ENCODE measurements at regions not wholly inside any gene's neighbourhood (a gene's known extent, or its start where the extent isn't known, plus 50 kb on each side); places are given as distances from the start of the nearest gene placed in this dataset.

GRCh38 chr1:240683576-240683975 is 71.6 kb upstream of the GREM2 start:
- 90 to 100% methylated on average over 1 to 9 of the region's 9 CpGs for WGBS, 2 donors (ENCODE audit: low coverage in 1 of 2)
- intact Hi-C loops (cut with DNase I; ENCODE audit: low total_unique reads) (no loop called here), in situ Hi-C loops (cut with MboI; ENCODE audit: low pct_ligation_motif_present in 1 of 4, low pct_unique_long_range_greater_than_20kb in 1 of 4, low sequenced_read_pairs in 3 of 4) (loop anchor here in 2 of 4 donors (25.0 kb wide), 1 partner anchor 496 kb away; no protein-coding TSS in a partner anchor)
- Histone ChIP-seq H3K9me3 (no peaks in the 10 kb centered on the region), H3K36me3 (no peaks in the 10 kb centered on the region), H3K27me3 (no peaks in the 10 kb centered on the region), H3K27ac (no peak overlapping the region), H3K4me3 (no peak overlapping the region), H3K4me1 (no peaks in the 10 kb centered on the region)
- no peak for TF ChIP-seq POLR2A (IDR thresholded peaks at IDR 0.05)
- TF ChIP-seq EP300 (IDR thresholded peaks at IDR 0.05; ENCODE audit: low read depth), result no peak
- TF ChIP-seq CTCF (IDR thresholded peaks at IDR 0.05), result no peak
- no peak for TF ChIP-seq POLR2AphosphoS5 (IDR thresholded peaks at IDR 0.05)
- DNase-seq, result peak; percentile 8

GRCh38 chr1:240682859-240683242 is 70.9 kb upstream of the GREM2 start:
- 81 to 91% methylated on average over 5 to 10 of the region's 10 CpGs for WGBS, 2 donors (ENCODE audit: low coverage in 1 of 2)
- H3K9me3 ChIP-seq, result no peaks in the 10 kb centered on the region
- H3K27ac ChIP-seq, result no peak overlapping the region
- H3K27me3 ChIP-seq, result no peaks in the 10 kb centered on the region
- no peak for DNase-seq
- TF ChIP-seq CTCF (IDR thresholded peaks at IDR 0.05) (no peak), POLR2AphosphoS5 (IDR thresholded peaks at IDR 0.05) (no peak), EP300 (IDR thresholded peaks at IDR 0.05; ENCODE audit: low read depth) (no peak), POLR2A (IDR thresholded peaks at IDR 0.05) (no peak)
- no peaks in the 10 kb centered on the region for H3K36me3 ChIP-seq
- in situ Hi-C loops (cut with MboI; ENCODE audit: low pct_ligation_motif_present in 1 of 4, low pct_unique_long_range_greater_than_20kb in 1 of 4, low sequenced_read_pairs in 3 of 4), result loop anchor here in 2 of 4 donors (25.0 kb wide), 1 partner anchor 496 kb away; no protein-coding TSS in a partner anchor
- intact Hi-C loops (cut with DNase I; ENCODE audit: low total_unique reads), result no loop called here
- no peaks in the 10 kb centered on the region for H3K4me1 ChIP-seq
- no peak overlapping the region for H3K4me3 ChIP-seq

- WGBS, 2 donors (ENCODE audit: low coverage in 1 of 2), result 64 to 79% methylated on average over 6 of the region's 6 CpGs
- in situ Hi-C loops (cut with MboI; ENCODE audit: low pct_ligation_motif_present in 1 of 4, low pct_unique_long_range_greater_than_20kb in 1 of 4, low sequenced_read_pairs in 3 of 4), result loop anchor here in 2 of 4 donors (25.0 kb wide), 1 partner anchor 495 kb away; no protein-coding TSS in a partner anchor
- TF ChIP-seq POLR2AphosphoS5 (IDR thresholded peaks at IDR 0.05), result no peak
- TF ChIP-seq POLR2A (IDR thresholded peaks at IDR 0.05), result no peak
- no peak for TF ChIP-seq CTCF (IDR thresholded peaks at IDR 0.05)
- H3K4me3 ChIP-seq, result no peak overlapping the region
- no peaks in the 10 kb centered on the region for H3K9me3 ChIP-seq
- intact Hi-C loops (cut with DNase I; ENCODE audit: low total_unique reads), result no loop called here
- DNase-seq, result no peak
- H3K27me3 ChIP-seq, result no peaks in the 10 kb centered on the region
- H3K36me3 ChIP-seq, result no peaks in the 10 kb centered on the region
- H3K27ac ChIP-seq, result no peak overlapping the region
- H3K4me1 ChIP-seq, result no peaks in the 10 kb centered on the region
Observed at GRCh38 chr1:240682166-240682858, 70.4 kb upstream of the GREM2 start.

- in situ Hi-C loops (cut with MboI; ENCODE audit: low pct_ligation_motif_present in 1 of 4, low pct_unique_long_range_greater_than_20kb in 1 of 4, low sequenced_read_pairs in 3 of 4) (no loop called here), intact Hi-C loops (cut with DNase I; ENCODE audit: low total_unique reads) (no loop called here)
- H3K9me3 ChIP-seq, result no peaks in the 10 kb centered on the region
- H3K36me3 ChIP-seq, result no peaks in the 10 kb centered on the region
- H3K4me1 ChIP-seq, result peaks cover 0 to 3% (median 0%) of the 10 kb centered on the region in 4 donors
- no peak overlapping the region for H3K4me3 ChIP-seq
- WGBS, 2 donors (ENCODE audit: low coverage in 1 of 2), result 53 to 56% methylated on average over 2 of the region's 2 CpGs
- H3K27me3 ChIP-seq, result no peaks in the 10 kb centered on the region
- DNase-seq, result no peak
- no peak overlapping the region for H3K27ac ChIP-seq
- TF ChIP-seq POLR2AphosphoS5 (IDR thresholded peaks at IDR 0.05), result no peak
- TF ChIP-seq POLR2A (IDR thresholded peaks at IDR 0.05), result no peak
- no peak for TF ChIP-seq CTCF (IDR thresholded peaks at IDR 0.05)
- TF ChIP-seq EP300 (IDR thresholded peaks at IDR 0.05; ENCODE audit: low read depth), result no peak
Observed at GRCh38 chr1:240672132-240672811, 60.3 kb upstream of the GREM2 start.
